ENCODE measurements at regions not wholly inside any gene's neighbourhood (a gene's known extent, or its start where the extent isn't known, plus 50 kb on each side); places are given as distances from the start of the nearest gene placed in this dataset.

DNA sequence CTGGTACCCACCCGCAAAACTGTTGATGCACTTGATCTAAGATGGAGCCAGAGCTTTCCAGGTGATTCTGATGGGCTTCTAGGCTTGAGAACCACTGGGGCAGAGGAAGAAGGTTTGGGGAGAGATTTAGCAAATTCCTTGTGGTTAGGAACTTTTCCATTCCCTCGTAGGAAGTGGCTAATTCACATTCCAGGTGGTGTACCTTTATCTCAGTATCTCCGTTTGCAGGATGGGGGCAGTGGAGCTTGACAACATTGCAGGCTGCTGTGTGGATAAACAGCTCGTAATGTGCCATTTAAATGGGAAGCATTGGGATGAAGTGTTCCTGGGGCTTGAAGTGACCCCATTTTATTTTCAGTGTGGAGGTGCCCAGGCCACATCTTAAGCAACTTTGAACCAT, 172.9 kb upstream of the IL12B start:
- Histone ChIP-seq H3K27ac (ENCODE audit: low read depth in 1 of 2, low read length in 2 of 2) (no peak overlapping the region), H3K27me3 (ENCODE audit: control insufficient read depth in 4 of 4, insufficient read depth in 4 of 4, low read length in 3 of 4) (no peaks in the 10 kb centered on the region), H3K9me3 (ENCODE audit: control insufficient read depth in 4 of 4, low read length in 3 of 4) (no peaks in the 10 kb centered on the region), H3K4me3 (ENCODE audit: low read depth in 1 of 3, low read length in 3 of 3) (no peak overlapping the region), H3K9ac (ENCODE audit: low read depth in 1 of 2, low read length in 2 of 2) (no peak overlapping the region), H3K36me3 (ENCODE audit: control insufficient read depth in 4 of 4, insufficient read depth in 3 of 4, low read depth in 1 of 4, low read length in 3 of 4) (no peaks in the 10 kb centered on the region), H3K4me1 (ENCODE audit: control insufficient read depth in 4 of 4, insufficient read depth in 4 of 4, low read length in 3 of 4) (no peaks in the 10 kb centered on the region)
- 82% methylated on average over 4 of the region's 4 CpGs for WGBS
- no peak for DNase-seq (ENCODE audit: low spot score)
- TF ChIP-seq YY1 (IDR thresholded peaks at IDR 0.05) (no peak), HNF4A (conservative IDR thresholded peaks at IDR 0.05) (no peak), TAF1 (conservative IDR thresholded peaks at IDR 0.05) (no peak), NR2F2 (IDR thresholded peaks at IDR 0.05) (no peak), EGR1 (IDR thresholded peaks at IDR 0.05; ENCODE audit: low read depth in 2 of 2) (no peak), GABPA (IDR thresholded peaks at IDR 0.05 in 1 of 2, conservative IDR thresholded peaks at IDR 0.05 in 1 of 2) (no peak), RAD21 (IDR thresholded peaks at IDR 0.05) (no peak), FOXA1 (IDR thresholded peaks at IDR 0.05) (no peak), SP1 (IDR thresholded peaks at IDR 0.05) (no peak), FOXA2 (IDR thresholded peaks at IDR 0.05) (no peak), HNF4G (IDR thresholded peaks at IDR 0.05) (no peak)
- TF ChIP-seq, protein P1, sequence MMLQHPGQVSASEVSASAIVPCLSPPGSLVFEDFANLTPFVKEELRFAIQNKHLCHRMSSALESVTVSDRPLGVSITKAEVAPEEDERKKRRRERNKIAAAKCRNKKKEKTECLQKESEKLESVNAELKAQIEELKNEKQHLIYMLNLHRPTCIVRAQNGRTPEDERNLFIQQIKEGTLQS (IDR thresholded peaks at IDR 0.05): no peak
- TF ChIP-seq, protein P2, sequence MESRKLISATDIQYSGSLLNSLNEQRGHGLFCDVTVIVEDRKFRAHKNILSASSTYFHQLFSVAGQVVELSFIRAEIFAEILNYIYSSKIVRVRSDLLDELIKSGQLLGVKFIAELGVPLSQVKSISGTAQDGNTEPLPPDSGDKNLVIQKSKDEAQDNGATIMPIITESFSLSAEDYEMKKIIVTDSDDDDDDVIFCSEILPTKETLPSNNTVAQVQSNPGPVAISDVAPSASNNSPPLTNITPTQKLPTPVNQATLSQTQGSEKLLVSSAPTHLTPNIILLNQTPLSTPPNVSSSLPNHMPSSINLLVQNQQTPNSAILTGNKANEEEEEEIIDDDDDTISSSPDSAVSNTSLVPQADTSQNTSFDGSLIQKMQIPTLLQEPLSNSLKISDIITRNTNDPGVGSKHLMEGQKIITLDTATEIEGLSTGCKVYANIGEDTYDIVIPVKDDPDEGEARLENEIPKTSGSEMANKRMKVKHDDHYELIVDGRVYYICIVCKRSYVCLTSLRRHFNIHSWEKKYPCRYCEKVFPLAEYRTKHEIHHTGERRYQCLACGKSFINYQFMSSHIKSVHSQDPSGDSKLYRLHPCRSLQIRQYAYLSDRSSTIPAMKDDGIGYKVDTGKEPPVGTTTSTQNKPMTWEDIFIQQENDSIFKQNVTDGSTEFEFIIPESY (IDR thresholded peaks at IDR 0.05): no peak

DNA sequence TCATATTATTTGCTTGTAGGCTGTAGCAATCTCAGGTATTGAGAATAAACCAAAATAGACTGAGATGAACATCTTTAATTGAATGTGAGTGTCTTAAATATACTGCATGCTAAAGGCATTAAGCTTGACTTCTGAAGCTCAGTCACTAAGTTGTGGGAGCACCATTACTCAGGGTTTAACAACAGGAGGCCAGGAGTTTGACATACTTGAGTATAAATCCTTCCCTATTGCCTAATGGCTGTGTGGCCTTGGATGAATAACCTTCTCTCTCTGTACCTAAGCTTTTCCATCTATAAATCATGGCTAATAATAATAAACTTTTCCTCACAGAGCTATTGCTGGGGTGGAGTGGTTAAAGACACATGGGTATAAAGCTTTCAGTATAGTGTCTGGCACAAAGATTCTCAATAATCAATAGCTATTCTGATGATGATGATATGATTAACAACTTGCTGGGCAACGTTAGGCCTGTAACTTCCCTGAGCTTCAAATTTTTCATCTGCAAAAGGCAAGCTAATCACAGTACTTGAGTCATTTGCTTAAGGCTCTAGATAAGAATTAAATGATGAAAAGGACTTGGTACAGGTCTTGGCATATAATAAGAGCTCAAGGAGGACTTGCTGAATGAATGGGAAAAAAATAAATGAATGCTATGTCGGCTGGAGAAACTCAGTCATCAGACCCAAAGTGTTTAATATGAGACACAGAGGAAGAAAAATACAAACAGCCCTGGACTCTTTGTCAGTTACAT, 174.0 kb upstream of the IL12B start:
- Histone ChIP-seq H3K36me3 (ENCODE audit: control insufficient read depth in 4 of 4, insufficient read depth in 3 of 4, low read depth in 1 of 4, low read length in 3 of 4) (no peaks in the 10 kb centered on the region), H3K9me3 (ENCODE audit: control insufficient read depth in 4 of 4, low read length in 3 of 4) (no peaks in the 10 kb centered on the region), H3K27ac (ENCODE audit: low read depth in 1 of 2, low read length in 2 of 2) (no peak overlapping the region), H3K4me1 (ENCODE audit: control insufficient read depth in 4 of 4, insufficient read depth in 4 of 4, low read length in 3 of 4) (no peaks in the 10 kb centered on the region), H3K27me3 (ENCODE audit: control insufficient read depth in 4 of 4, insufficient read depth in 4 of 4, low read length in 3 of 4) (no peaks in the 10 kb centered on the region), H3K4me3 (ENCODE audit: low read depth in 1 of 3, low read length in 3 of 3) (no peak overlapping the region), H3K9ac (ENCODE audit: low read depth in 1 of 2, low read length in 2 of 2) (no peak overlapping the region)
- TF ChIP-seq FOXA2 (IDR thresholded peaks at IDR 0.05) (no peak), TAF1 (conservative IDR thresholded peaks at IDR 0.05) (no peak), NR2F2 (IDR thresholded peaks at IDR 0.05) (no peak), YY1 (IDR thresholded peaks at IDR 0.05) (no peak), GABPA (IDR thresholded peaks at IDR 0.05 in 1 of 2, conservative IDR thresholded peaks at IDR 0.05 in 1 of 2) (no peak), HNF4G (IDR thresholded peaks at IDR 0.05) (no peak), SP1 (IDR thresholded peaks at IDR 0.05) (no peak), JUND (IDR thresholded peaks at IDR 0.05) (no peak), FOXA1 (IDR thresholded peaks at IDR 0.05) (no peak), EGR1 (IDR thresholded peaks at IDR 0.05; ENCODE audit: low read depth in 2 of 2) (no peak), RAD21 (IDR thresholded peaks at IDR 0.05) (no peak), HNF4A (conservative IDR thresholded peaks at IDR 0.05) (no peak), RXRA (IDR thresholded peaks at IDR 0.05) (no peak)
- TF ChIP-seq, protein P2 (IDR thresholded peaks at IDR 0.05): no peak
- TF ChIP-seq, protein P3, sequence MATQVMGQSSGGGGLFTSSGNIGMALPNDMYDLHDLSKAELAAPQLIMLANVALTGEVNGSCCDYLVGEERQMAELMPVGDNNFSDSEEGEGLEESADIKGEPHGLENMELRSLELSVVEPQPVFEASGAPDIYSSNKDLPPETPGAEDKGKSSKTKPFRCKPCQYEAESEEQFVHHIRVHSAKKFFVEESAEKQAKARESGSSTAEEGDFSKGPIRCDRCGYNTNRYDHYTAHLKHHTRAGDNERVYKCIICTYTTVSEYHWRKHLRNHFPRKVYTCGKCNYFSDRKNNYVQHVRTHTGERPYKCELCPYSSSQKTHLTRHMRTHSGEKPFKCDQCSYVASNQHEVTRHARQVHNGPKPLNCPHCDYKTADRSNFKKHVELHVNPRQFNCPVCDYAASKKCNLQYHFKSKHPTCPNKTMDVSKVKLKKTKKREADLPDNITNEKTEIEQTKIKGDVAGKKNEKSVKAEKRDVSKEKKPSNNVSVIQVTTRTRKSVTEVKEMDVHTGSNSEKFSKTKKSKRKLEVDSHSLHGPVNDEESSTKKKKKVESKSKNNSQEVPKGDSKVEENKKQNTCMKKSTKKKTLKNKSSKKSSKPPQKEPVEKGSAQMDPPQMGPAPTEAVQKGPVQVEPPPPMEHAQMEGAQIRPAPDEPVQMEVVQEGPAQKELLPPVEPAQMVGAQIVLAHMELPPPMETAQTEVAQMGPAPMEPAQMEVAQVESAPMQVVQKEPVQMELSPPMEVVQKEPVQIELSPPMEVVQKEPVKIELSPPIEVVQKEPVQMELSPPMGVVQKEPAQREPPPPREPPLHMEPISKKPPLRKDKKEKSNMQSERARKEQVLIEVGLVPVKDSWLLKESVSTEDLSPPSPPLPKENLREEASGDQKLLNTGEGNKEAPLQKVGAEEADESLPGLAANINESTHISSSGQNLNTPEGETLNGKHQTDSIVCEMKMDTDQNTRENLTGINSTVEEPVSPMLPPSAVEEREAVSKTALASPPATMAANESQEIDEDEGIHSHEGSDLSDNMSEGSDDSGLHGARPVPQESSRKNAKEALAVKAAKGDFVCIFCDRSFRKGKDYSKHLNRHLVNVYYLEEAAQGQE (IDR thresholded peaks at IDR 0.05): no peak
- TF ChIP-seq, protein P4, sequence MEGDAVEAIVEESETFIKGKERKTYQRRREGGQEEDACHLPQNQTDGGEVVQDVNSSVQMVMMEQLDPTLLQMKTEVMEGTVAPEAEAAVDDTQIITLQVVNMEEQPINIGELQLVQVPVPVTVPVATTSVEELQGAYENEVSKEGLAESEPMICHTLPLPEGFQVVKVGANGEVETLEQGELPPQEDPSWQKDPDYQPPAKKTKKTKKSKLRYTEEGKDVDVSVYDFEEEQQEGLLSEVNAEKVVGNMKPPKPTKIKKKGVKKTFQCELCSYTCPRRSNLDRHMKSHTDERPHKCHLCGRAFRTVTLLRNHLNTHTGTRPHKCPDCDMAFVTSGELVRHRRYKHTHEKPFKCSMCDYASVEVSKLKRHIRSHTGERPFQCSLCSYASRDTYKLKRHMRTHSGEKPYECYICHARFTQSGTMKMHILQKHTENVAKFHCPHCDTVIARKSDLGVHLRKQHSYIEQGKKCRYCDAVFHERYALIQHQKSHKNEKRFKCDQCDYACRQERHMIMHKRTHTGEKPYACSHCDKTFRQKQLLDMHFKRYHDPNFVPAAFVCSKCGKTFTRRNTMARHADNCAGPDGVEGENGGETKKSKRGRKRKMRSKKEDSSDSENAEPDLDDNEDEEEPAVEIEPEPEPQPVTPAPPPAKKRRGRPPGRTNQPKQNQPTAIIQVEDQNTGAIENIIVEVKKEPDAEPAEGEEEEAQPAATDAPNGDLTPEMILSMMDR (IDR thresholded peaks at IDR 0.05; ENCODE audit: low read depth, low read length, missing input control): no peak
- TF ChIP-seq, protein P5, sequence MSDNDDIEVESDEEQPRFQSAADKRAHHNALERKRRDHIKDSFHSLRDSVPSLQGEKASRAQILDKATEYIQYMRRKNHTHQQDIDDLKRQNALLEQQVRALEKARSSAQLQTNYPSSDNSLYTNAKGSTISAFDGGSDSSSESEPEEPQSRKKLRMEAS (IDR thresholded peaks at IDR 0.05): no peak
- TF ChIP-seq, protein P1 (IDR thresholded peaks at IDR 0.05): no peak
- no peak for DNase-seq (ENCODE audit: low spot score)
- 54% methylated on average over 2 of the region's 2 CpGs for WGBS
